SHP77 treated with DMSO at 0.1 percent for 48 hours (cell line): ENCODE measurements at regions not wholly inside any gene's neighbourhood (a gene's known extent, or its start where the extent isn't known, plus 50 kb on each side); places are given as distances from the start of the nearest gene placed in this dataset.
A peak's percentile ranks its signal among the peaks of the same experiment; 100 is the strongest.

Experiments
- DNase-seq: peaks from one replicate; lab custom pipeline; 2025; lab: John Stamatoyannopoulos, UW

DNA sequence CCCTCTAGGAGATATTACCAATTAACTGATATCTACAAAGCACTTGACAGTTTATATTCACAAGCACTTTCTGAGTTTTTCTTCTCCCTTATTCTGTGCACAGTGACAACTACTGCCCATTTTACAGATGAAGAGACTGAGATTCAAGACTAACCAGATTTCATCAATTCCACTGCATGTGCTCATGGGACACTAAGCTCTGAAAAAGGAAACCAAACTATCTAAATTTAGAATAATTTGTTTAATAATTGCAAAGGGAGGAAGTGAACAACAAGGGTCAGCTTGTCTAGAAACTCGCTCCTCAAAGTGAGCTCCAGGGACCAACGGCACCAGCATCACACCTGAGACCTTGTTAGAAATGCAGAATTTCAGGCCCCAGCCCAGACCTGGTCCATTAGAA, 50.8 kb upstream of the MYLIP start:
- no peak for DNase-seq

DNA sequence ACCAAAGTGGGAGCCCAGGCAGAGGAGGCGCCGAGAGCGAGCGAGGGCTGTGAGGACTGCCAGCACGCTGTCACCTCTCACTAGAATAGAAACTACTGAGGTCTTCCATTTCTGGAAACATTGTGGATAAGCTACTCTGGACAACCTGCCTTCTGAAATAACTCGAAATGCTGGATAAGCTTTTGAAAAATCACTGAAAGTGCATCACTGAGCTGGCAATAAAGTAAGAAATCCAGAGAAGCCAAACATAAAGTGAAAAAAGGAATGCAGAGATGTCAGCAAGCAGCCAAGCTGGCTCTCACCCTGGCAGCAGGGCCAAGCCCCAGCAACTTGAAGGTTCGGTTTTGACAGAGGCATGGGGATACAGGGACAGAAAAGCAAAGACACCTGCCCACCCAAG, 59.2 kb upstream of the MYLIP start:
- DNase-seq: no peak

DNA sequence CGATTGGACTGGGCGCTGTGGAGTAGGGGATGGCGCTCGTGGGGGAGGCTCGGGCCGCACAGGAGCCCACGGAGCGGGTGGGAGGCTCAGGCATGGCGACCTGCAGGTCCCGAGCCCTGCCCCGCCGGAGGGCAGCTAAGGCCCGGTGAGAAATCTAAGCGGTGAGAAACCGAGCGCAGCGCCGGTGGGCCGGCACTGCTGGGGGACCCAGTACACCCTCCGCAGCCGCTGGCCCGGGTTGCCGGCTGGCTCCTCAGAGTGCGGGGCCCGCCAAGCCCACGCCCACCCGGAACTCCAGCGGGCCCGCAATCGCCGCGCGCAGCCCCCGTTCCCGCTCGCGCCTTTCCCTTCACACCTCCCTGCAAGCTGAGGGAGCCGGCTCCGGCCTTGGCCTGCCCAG, 59.7 kb upstream of the MYLIP start:
- no peak for DNase-seq

DNA sequence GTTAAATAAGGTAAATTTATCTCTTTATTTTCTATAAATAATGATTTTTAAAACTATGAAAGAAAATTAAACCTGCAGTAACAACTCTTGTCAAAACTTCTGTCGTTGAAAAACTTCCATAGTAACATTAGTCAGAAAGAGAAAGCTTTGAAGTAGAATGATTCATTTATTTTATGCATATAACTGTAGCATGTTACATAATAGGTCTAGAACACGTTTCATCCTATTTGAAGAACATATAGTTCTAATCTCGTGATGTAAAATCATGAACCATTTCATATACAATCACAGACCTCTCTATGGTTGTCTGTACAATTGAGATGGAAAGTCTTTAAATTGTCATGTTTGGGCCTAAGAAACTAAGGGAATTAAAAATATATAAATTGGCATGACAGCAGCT, 61.3 kb upstream of the MYLIP start:
- no peak for DNase-seq

DNA sequence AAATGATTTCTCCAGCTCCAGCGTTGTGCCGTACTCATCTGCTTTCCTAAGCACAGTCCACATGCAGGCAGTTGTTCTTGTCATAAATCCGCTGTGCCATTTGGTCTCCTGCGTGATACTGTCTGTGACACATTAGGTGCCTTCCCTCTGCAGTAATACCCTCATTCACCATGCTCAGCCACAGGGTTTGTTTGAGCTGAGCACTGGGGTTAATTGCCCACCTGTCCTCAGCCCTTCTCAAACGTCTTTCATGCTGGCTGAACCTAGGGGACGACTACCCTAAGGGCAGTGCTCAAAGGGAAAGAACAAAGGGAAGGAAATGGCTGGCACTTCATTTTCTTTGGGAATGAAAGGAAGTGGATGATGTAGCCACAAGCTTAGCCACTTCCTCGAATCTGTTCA, 64.2 kb upstream of the MYLIP start:
- DNase-seq: peak; percentile 64

DNA sequence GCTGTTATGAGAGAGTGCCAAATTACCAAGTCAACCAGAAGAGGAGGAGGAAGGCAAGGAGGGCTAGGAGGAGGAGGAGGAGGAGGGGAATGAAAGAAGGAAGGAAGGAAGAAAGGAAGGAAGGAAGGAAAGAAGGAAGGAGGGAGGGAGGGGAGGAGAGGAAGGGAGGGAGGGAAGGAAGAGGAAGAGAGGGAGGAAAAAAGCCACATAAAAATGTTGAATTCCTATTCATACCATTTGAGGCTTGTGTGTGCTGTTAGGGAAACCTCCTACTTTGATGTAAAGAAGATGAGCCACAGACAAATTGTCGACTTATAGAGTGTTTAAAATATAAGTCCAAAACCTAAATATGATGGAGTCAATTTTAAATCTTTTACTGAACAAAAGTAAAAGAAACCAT, 65.3 kb upstream of the MYLIP start:
- no peak for DNase-seq

DNA sequence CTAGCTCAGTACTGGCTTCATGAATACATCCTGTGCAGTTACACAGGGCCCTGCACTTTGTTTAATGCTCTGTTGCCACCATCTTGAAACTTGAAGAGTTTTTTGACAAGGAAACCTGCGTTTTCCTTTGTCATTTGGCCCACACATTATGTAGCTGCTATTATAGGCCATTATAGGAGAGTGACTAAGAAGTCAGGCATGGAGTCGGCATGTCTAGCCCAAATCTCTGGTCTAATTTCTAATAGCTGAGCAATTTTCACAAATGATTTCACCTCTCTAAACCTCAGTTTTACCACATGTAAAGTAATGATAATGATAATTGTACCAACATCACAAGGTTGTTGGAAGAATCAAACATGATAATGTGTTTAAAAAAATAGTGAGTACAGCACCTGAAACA, 67.1 kb upstream of the MYLIP start:
- DNase-seq: no peak

DNA sequence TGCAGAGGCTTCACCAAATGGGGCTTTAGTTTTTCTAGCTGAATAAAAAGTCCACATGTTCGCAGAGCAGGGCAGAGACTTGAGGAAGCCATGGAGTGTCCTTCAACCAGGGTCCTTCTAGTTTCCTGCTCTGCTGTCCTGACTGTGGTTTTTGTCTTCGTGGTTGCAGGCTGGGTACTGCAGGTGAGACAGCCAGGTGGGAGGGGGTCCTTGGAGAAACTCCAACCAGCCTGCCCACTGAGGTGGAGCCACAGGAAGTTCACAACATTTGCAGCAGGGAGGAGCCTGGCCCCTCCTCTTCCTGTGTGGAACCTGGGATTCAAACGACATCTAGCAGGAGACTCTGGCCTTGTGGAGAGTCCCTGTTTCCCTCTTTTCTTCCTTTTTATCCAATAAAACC, 68.8 kb upstream of the MYLIP start:
- peak; percentile 65 for DNase-seq

DNA sequence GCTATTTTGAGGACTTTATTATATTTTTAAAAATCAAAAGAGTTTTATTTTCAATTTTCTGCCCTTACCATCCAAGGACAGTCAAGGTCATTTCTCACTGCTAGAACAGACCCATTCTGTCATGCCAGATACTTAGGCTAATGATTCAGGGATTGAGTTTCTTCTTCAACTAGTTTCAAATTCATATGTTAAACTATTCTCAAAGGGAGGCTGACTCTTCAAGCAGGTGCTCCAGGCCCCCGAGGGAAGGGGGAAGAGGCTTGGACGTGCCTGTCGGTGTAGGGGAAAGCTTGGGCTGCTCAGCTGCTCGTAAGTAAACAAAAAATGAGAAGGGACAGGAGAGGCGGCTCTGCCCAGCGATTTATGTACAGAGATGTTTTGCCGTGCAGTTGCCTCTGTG, 69.4 kb upstream of the MYLIP start:
- peak; percentile 83 for DNase-seq

DNA sequence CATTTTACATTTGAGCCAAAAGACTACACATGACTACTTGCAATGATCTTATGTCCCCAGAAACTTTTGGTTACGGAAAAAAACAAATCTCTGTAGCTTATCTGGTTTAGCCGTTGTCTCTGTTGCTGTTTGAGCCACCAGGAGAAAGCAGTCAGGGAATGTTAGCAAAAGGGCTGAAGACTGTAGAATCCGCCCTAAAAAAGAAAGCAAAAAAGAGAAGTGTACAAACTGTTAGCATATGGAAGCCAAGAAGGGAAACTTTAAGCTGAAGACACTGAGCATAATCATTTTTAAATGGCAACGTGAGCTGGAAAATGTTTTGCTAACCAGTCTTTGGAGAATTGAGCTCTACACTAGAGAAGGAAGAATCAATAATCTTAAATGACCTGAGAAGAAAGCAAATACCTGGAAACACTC, 69.9 kb upstream of the MYLIP start:
- DNase-seq: no peak

DNA sequence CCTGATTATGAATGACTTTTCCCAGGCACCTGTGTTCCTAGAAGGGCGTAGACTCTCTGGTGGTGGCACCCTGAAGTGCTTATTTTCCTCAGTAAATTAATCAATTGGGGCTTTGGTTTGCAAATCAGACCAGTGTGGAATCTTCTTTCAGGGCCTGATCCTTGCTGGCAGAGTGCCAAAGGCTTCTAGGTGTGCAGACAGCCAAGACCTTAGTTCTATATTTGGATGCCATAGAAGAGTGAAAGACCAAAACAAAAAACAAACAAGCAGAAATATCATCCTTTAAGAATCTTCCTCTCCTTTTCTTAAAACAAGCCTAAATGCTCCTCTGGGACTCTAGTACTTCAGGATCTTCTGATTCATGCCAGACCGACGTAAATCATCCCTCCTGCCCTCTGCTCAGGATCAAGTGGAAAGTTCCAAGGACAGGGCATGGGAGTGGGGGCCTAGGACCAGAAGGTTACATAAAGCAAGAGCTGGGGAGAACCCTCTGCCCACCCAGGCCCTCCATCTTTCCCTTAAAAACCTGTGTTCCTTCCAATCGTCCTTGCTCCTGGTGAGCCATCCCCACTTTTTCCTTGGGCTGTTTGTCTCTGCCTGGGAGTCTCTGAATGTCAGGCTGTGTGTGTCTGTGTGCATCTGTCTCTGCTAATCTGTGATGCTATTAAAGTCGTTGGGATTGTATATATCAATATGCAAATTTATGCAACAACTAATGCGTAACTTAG, 70.5 kb upstream of the MYLIP start:
- DNase-seq: no peak

DNA sequence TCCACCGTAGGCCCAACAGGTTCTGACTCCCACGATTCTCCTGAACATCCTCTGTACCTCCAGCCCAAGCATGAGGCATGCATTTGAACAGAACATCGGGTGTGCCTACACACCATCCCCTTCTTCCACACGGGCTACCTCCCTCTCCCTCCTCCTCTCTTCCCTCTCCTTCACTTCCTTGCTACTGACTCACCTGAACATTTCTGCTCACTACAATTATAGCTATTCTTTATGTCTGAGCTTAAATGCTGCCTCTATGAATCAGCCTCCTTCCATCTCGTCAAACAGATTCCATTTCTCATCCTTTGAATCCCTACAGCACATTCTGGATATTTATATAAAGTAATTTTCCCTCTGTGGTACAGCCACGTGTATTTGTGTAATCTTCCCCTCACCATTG, 71.4 kb upstream of the MYLIP start:
- DNase-seq: no peak

DNA sequence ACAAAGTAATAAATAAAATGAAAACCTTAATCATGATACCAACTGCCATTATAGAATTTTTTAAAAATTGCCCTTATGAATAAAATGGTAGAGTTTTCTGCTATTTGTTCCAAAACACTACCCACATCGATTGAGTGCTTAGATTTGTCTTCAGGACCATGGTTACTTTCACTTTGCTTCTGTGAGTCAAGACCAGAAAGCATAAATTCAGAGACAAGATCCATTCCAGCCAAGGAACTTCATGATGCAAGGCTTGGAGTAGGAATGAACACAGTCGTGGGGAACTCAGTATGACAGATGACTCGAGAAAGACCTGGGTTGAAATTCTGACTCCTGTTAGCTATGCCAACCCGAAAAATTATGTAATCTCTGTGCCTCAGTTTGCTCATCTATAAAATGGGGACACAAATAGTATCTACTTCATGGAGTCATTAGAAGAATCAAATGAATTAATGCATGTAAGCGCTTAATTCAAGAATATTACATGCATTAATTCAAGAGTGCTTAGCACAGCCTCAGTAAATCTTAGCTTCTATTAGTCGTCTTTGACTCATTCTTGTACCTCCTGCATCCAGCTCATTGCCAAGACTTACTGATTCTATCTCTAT, 72.5 kb upstream of the MYLIP start:
- DNase-seq: no peak

DNA sequence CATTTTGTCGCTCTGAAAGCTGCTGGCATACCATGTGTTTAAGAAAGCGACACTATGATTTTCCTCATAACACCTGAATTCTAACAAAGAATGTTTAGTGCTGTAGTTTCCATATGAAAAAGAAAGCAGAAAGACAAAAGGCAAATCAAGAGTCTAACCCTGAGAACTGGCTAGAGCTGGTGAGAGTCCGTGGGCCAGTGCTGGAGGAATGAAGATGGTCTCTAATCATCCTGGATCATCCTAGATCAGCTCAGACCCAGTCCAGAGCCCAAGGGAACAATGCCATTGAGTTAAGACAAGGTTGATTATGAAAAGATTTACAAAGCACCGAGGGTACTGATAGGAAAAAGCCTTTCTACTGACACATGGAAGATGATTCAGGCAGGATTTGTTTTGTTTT, 73.0 kb upstream of the MYLIP start:
- no peak for DNase-seq

DNA sequence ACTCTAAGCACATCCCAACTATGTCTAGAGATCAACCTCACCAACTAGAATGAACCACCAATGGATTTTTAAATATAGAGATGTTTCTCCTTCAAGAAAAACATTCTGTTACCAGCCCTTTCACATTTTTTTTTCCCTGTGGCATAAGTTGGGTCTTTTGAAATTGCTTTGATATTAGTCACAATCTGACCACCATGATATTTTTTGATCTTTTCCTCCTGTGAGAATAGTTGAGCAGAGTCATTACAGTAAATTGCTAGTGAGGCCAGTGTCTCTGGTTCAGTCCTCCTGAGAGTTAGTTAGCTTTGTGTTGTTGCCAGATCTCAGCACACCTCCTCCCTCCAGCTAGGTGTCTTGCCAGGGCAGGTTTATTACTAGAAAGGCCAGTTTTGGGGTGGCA, 79.7 kb upstream of the MYLIP start:
- no peak for DNase-seq

DNA sequence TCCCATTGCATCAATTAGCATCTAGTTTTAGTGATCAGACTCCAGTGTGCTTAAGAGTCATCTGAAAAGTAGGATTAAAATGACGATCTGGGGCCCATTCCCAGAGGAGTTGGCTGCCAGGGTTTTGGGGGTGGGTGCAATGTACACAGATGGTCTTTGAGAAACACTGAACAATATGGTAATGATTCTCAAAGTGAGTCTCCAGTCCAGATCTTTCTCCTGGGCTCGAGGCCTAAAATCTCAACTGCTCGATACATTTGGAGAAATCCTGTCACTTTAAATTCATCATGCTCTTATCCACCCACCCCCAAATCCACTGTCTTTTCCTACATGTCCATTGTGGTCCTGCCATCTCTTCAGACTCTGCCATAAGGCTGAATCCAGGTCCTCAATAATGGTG, 80.7 kb upstream of the MYLIP start:
- DNase-seq: no peak

DNA sequence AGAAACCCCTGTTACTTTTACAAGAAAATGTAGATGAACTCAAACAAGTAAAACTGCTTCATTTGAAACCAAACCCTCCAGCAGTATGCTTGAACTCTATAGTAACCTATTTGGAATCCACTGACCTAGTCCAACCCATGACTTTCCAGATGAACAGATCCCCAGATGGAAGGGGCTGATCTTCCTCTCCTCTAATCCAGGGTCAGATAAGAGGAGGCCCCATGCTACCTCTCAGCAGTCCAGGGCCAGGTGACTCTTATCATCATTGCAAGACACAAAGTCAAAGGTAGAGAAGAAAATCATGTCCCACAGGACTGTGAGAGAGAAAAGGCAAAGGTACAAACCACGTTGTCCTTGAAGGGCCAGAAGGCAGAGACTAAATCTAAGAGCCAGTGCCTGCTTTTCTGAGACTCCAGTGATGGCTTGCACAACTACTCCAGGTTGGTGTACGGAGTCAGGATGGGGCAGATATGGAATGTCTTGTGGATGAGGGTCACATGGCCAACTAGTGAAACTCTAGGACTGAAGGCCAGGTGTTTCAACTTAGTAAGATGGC, 81.4 kb upstream of the MYLIP start:
- DNase-seq: no peak

DNA sequence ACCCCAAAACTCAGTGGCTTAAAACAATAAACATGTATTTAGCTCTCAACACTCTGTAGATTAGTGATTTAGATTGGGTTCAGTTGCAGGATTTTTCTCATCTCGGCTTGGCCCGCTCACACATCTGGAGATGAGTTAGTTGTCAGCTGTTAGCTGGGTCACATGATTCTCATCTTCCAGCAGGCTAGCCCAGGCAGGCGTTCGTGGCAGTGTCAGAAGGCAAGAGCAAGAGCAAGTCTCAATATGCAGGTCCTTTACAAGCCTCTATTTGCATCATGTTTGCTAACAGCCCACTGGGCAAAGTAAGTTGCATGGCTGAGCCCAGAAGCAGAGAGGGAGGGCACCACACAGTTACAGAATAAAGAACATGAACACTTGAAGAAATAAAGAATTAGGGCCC, 83.6 kb upstream of the MYLIP start:
- no peak for DNase-seq

DNA sequence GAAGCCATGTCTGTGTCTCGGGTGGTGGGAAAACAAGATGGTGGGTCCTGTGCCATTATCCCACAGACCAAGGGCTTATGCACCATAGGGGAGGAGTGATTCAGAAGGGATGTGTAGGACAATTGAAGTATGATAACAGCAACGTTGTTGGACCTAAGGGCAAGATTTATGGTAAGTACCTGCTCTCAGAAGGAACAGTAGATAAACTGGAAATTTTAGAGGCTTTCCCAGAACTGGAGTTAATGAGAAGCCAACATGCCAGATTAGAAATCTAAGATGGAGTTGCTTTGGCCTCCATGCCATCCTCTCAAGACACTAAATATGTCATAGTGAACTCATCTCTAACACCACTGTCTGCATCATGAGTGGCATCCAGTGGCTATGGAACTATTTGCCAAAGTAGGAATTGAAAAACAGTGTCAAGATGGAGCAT, 84.7 kb upstream of the MYLIP start:
- DNase-seq: no peak

DNA sequence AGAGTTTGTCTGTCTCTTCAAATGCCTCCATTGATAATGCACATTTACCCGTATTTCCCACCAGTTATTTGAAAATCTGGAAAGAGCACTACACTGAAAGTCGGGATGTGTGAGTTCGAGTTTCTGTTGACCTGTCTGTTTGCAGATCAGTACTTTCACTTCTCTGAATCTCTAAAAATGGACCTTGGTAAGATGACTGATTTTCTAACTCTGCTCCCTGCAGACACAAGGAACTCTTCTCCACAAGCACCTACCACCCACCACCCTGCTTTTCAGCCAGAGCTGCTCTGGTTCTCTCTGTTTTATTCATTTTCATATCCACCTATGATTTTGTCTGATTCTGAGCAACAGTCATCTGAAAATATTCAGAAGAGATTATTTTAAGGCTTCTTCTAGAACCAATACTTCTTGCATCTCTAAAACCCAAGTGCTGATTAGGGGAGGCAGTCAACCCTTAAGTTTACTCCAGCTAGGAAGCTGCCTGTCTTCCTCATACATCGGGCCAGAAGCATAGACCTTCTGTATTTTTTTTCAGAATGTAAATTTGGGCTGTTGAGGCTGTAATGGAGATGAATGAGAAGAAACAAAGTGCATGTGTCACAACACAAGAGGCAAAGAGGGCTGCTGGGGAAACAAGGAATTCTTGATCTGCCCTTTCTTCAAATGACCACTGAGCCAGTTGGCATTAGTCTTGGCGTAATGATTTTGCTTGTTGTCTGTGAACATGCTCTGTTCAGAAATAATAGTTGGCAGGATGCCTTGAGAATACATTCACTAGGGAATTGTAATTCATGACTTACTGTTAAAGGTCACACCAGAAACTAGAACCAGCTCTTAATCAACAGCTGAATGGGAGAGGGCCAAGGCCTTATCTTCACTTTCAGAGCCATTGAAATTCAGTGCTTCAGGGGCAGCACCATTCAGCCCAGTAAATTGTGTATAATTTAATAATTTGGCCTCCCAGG, 85.4 kb upstream of the MYLIP start:
- no peak for DNase-seq

DNA sequence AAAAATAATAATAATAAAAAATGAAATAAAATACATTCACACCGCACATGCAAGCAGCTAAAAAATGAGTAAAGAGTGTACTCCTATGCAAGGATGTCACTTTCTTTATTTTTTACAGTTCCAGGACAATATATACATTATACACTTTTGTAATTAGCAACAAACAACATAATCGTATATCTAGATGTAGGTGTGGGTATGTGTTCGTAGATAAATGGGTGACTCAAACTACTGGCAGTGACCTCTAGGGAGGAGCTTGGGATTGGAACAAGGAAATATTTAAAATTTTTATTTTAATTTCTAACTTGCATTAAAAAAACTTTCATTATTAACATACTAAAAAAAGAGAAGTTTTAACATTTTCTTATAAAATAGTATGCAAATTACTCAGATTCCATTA, 86.1 kb upstream of the MYLIP start:
- no peak for DNase-seq

DNA sequence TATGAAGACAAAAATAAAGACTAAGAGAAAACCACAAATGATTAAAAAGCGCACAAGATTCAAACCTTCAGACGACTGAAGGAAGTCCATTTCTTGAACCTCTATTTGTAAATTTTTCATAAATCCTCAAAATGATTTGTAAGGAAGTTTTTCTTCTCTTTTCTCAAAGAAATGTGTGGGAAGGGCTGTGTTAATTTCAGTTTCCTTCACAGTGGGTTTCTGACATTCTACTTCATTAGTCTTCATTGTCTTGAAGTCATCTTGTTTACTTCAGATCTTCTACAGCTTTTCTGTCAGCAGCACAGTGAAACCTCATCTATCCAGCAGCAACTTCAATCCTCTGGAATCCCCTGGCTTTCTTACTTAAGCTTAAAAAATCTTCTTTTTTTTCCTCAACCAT, 87.6 kb upstream of the MYLIP start:
- no peak for DNase-seq

DNA sequence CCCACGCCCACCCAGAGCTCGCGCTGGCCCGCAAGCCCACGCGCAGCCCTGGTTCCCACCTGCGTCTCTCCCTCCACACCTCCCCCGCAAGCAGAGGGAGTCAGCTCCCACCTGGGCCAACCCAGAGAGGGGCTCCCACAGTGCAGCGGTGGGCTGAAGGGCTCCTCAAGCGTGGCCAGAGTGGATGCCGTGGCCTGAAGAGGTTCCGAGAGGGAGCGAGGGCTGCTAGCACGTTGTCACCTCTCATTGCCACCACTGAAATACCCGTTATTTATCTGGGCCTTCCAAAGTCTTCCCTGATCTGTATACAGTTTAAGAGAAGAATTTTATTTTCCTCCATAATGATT, 88.3 kb upstream of the MYLIP start:
- no peak for DNase-seq
